ENCODE measurements at regions not wholly inside any gene's neighbourhood (a gene's known extent, or its start where the extent isn't known, plus 50 kb on each side); places are given as distances from the start of the nearest gene placed in this dataset.

DNA sequence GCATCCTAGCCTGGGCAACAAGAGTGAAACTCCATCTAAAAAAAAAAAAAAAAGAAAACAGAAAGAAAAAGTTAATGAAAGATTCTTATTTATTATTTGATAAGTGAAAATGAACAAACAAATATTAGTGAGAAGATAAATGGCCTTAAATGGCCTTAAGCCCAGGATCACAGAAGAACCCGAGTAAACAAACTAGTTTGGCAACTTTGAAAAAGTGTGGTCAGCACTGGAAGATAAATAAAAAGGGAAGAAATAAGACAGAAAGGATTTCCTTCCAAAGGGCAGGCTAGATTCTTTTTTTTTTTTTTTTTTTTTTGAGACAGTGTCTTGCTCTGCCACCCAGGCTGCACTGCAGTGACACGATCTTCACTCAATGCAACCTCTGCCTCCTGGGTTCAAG, 692.4 kb downstream of the CPS1 start:
- ATAC-seq (ENCODE audit: insufficient read depth, low FRiP score): no peak
- WGBS, 2 donors: 44 to 66% methylated on average over 2 of the region's 2 CpGs

DNA sequence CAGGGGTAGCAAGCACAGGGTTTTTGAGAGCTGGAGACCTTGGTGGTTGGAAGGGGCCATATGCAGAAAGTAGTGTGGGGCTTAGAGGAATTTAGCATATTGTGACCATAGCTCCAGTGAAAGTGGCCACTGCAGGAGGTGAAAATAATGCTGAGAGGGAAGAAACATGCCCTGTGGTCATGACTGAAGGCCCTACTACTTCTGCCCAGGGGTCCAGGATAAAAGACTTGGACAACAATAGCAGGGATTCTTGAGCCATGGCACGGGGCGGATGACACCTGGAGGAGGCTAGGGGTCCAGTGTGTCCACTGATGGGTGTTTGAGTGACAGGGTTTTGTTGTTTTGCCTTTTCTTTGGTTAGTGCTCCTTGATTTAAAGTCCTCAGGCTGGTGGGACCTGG, 694.6 kb downstream of the CPS1 start:
- Histone ChIP-seq H3K4me1 (ENCODE audit: control insufficient read depth in 5 of 5, insufficient read depth in 5 of 5, low read length in 5 of 5) (no peaks in the 10 kb centered on the region), H3K9ac (ENCODE audit: insufficient read depth in 1 of 2, low read length in 2 of 2) (no peak overlapping the region), H3K4me3 (no peak overlapping the region), H3K36me3 (ENCODE audit: control insufficient read depth in 4 of 4, insufficient read depth in 4 of 4, low read length in 4 of 4) (no peaks in the 10 kb centered on the region), H3K27me3 (ENCODE audit: control insufficient read depth in 3 of 3, insufficient read depth in 3 of 3, low read length in 2 of 3) (no peaks in the 10 kb centered on the region), H3K9me3 (ENCODE audit: control insufficient read depth in 4 of 4, insufficient read depth in 3 of 4, low read length in 3 of 4) (no peaks in the 10 kb centered on the region), H3K27ac (ENCODE audit: low read depth in 1 of 2, low read length in 1 of 2) (no peak overlapping the region)
- TF ChIP-seq, protein P1, sequence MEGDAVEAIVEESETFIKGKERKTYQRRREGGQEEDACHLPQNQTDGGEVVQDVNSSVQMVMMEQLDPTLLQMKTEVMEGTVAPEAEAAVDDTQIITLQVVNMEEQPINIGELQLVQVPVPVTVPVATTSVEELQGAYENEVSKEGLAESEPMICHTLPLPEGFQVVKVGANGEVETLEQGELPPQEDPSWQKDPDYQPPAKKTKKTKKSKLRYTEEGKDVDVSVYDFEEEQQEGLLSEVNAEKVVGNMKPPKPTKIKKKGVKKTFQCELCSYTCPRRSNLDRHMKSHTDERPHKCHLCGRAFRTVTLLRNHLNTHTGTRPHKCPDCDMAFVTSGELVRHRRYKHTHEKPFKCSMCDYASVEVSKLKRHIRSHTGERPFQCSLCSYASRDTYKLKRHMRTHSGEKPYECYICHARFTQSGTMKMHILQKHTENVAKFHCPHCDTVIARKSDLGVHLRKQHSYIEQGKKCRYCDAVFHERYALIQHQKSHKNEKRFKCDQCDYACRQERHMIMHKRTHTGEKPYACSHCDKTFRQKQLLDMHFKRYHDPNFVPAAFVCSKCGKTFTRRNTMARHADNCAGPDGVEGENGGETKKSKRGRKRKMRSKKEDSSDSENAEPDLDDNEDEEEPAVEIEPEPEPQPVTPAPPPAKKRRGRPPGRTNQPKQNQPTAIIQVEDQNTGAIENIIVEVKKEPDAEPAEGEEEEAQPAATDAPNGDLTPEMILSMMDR (IDR thresholded peaks at IDR 0.05; ENCODE audit: control extremely low read depth, extremely low read depth): no peak
- ATAC-seq (ENCODE audit: insufficient read depth, low FRiP score) (no peak), DNase-seq (no peak)
- 87 to 91% methylated on average over 2 of the region's 2 CpGs for WGBS, 2 donors

More for the DNA sequence above, 692.4 kb downstream of the CPS1 start:
- Histone ChIP-seq H3K36me3 (ENCODE audit: control insufficient read depth in 4 of 4, insufficient read depth in 4 of 4, low read length in 4 of 4) (no peaks in the 10 kb centered on the region), H3K9me3 (ENCODE audit: control insufficient read depth in 4 of 4, insufficient read depth in 3 of 4, low read length in 3 of 4) (no peaks in the 10 kb centered on the region), H3K27ac (ENCODE audit: low read depth in 1 of 2, low read length in 1 of 2) (no peak overlapping the region), H3K9ac (ENCODE audit: insufficient read depth in 1 of 2, low read length in 2 of 2) (no peak overlapping the region), H3K4me3 (no peak overlapping the region), H3K27me3 (ENCODE audit: control insufficient read depth in 3 of 3, insufficient read depth in 3 of 3, low read length in 2 of 3) (no peaks in the 10 kb centered on the region), H3K4me1 (ENCODE audit: control insufficient read depth in 5 of 5, insufficient read depth in 5 of 5, low read length in 5 of 5) (no peaks in the 10 kb centered on the region)
- TF ChIP-seq, protein P1 (IDR thresholded peaks at IDR 0.05; ENCODE audit: control extremely low read depth, extremely low read depth): no peak
- no peak for DNase-seq

DNA sequence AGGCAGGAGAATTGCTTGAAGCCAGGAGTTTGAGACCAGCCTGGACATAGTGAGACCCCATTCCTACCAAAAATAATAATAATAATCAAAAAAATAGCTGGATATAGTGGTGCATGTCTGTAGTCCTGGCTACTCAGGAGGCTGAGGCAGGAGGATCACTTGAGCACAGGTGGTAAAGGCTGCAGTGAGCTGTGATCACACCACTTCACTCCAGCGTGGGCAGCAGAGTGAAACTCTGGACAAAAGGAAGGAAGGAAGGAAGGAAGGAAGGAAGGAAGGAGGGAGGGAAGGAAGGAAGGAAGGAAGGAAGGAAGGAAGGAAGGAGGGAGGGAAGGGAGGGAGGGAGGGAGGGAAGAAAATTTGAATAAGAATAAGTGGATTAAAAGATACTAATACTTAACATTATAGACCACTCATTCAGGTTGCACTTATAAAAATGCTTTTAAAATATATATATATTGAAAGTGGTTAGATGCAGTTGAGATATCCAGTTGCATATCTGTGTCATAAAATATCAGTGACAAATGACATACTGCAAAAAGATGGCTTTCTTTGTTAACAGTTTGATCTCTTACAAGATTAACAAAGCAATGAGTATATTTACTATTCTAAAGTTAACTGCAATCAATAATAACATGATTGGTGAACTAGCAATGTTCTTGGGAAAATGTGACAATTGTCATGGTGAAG, 702.4 kb downstream of the CPS1 start:
- H3K4me1 ChIP-seq (ENCODE audit: control insufficient read depth in 5 of 5, insufficient read depth in 5 of 5, low read length in 5 of 5): no peaks in the 10 kb centered on the region
- H3K27me3 ChIP-seq (ENCODE audit: control insufficient read depth in 3 of 3, insufficient read depth in 3 of 3, low read length in 2 of 3): no peaks in the 10 kb centered on the region
- H3K9ac ChIP-seq (ENCODE audit: insufficient read depth in 1 of 2, low read length in 2 of 2): no peak overlapping the region
- H3K27ac ChIP-seq (ENCODE audit: low read depth in 1 of 2, low read length in 1 of 2): no peak overlapping the region
- 70 to 78% methylated on average over 1 of the region's 1 CpG for WGBS, 2 donors
- H3K36me3 ChIP-seq (ENCODE audit: control insufficient read depth in 4 of 4, insufficient read depth in 4 of 4, low read length in 4 of 4): no peaks in the 10 kb centered on the region
- TF ChIP-seq, protein P1 (IDR thresholded peaks at IDR 0.05; ENCODE audit: control extremely low read depth, extremely low read depth): no peak
- ATAC-seq (ENCODE audit: insufficient read depth, low FRiP score) (no peak), DNase-seq (no peak)
- peaks cover 0 to 3% (median 0%) of the 10 kb centered on the region in 4 donors for H3K9me3 ChIP-seq (ENCODE audit: control insufficient read depth in 4 of 4, insufficient read depth in 3 of 4, low read length in 3 of 4)
- H3K4me3 ChIP-seq: no peak overlapping the region
